T follicular helper cell (primary cell): ENCODE measurements at regions not wholly inside any gene's neighbourhood (a gene's known extent, or its start where the extent isn't known, plus 50 kb on each side); places are given as distances from the start of the nearest gene placed in this dataset.

Experiments used
- DNase-seq: peaks from one replicate; pipeline ENCODE4 v3.0.0-alpha.2; 2020; ENCODE audit warnings: low read depth

GRCh38 chr21:40901691-40902090 lies 54.7 kb upstream of the DSCAM start:
- DNase-seq: no peak

GRCh38 chr21:40902299-40902698 lies 55.3 kb upstream of the DSCAM start:
- no peak for DNase-seq

- no peak for DNase-seq
These were observed 56.0 kb upstream of the DSCAM start for GRCh38 chr21:40902993-40903392.

- no peak for DNase-seq
These were observed 58.3 kb upstream of the DSCAM start for GRCh38 chr21:40905251-40905650.

- no peak for DNase-seq
These were observed 65.4 kb upstream of the DSCAM start for GRCh38 chr21:40912375-40912774.

GRCh38 chr21:40915114-40915513 lies 68.2 kb upstream of the DSCAM start:
- DNase-seq: no peak

- DNase-seq: no peak
These were observed 76.4 kb upstream of the DSCAM start for GRCh38 chr21:40923407-40923806.

GRCh38 chr21:40923901-40924300 lies 76.9 kb upstream of the DSCAM start:
- no peak for DNase-seq

GRCh38 chr21:40924641-40925040 lies 77.7 kb upstream of the DSCAM start:
- DNase-seq: no peak

- DNase-seq: no peak
These were observed 79.3 kb upstream of the DSCAM start for GRCh38 chr21:40926238-40926637.

- no peak for DNase-seq
These were observed 82.9 kb upstream of the DSCAM start for GRCh38 chr21:40929833-40930232.

- no peak for DNase-seq
These were observed 84.2 kb upstream of the DSCAM start for GRCh38 chr21:40931197-40931596.

- DNase-seq: no peak
These were observed 89.2 kb upstream of the DSCAM start for GRCh38 chr21:40936178-40936577.

GRCh38 chr21:40936771-40937261 lies 89.9 kb upstream of the DSCAM start:
- no peak for DNase-seq

GRCh38 chr21:40938078-40938477 lies 91.1 kb upstream of the DSCAM start:
- DNase-seq: no peak

- DNase-seq: no peak
These were observed 91.7 kb upstream of the DSCAM start for GRCh38 chr21:40938611-40939010.

GRCh38 chr21:40947713-40948112 lies 100.8 kb upstream of the DSCAM start:
- no peak for DNase-seq

GRCh38 chr21:40950970-40951369 lies 104.0 kb upstream of the DSCAM start:
- no peak for DNase-seq

- no peak for DNase-seq
These were observed 105.8 kb upstream of the DSCAM start for GRCh38 chr21:40952551-40953323.

- no peak for DNase-seq
These were observed 117.7 kb upstream of the DSCAM start for GRCh38 chr21:40964691-40965090.

- no peak for DNase-seq
These were observed 120.8 kb upstream of the DSCAM start for GRCh38 chr21:40967771-40968170.

GRCh38 chr21:40972151-40972550 lies 125.2 kb upstream of the DSCAM start:
- no peak for DNase-seq

GRCh38 chr21:40976198-40977109 lies 129.5 kb upstream of the DSCAM start:
- no peak for DNase-seq
